ENCODE measurements at regions not wholly inside any gene's neighbourhood (a gene's known extent, or its start where the extent isn't known, plus 50 kb on each side); places are given as distances from the start of the nearest gene placed in this dataset.

GRCh38 chr21:38072489-38072888, 156.2 kb upstream of the KCNJ6 start:
- Mint-ChIP-seq H3K4me3 (no peak overlapping the region), H3K27ac (no peak overlapping the region), H3K4me1 (no peaks in the 10 kb centered on the region), H3K9me3 (peaks cover 2 to 5% of the 10 kb centered on the region in 2 donors), H3K36me3 (no peaks in the 10 kb centered on the region), H3K27me3 (ENCODE audit: low read depth in 2 of 2) (peaks cover 11 to 18% of the 10 kb centered on the region in 2 donors)
- H3K4me3 ChIP-seq (ENCODE audit: low read length), result no peak overlapping the region
- H3K36me3 ChIP-seq (ENCODE audit: control insufficient read depth, insufficient read depth, low read length), result no peaks in the 10 kb centered on the region
- 69% methylated on average over 3 of the region's 3 CpGs for WGBS (ENCODE audit: insufficient coverage)
- intact Hi-C loops (cut with micrococcal nuclease), result no loop called here
- no peaks in the 10 kb centered on the region for H3K4me1 ChIP-seq (ENCODE audit: control insufficient read depth, insufficient read depth, low read length)
- ATAC-seq (no peak), DNase-seq (no peak)
- H3K27me3 ChIP-seq (ENCODE audit: control insufficient read depth, insufficient read depth, low read length), result no peaks in the 10 kb centered on the region
- H3K9me3 ChIP-seq (ENCODE audit: control insufficient read depth, insufficient read depth, low read length), result no peaks in the 10 kb centered on the region
- no peak for TF ChIP-seq CTCF (IDR thresholded peaks at IDR 0.05)
- H3K27ac ChIP-seq (ENCODE audit: low read length), result no peak overlapping the region

GRCh38 chr21:38075833-38076587, 159.8 kb upstream of the KCNJ6 start:
- H3K9me3 Mint-ChIP-seq, result peaks cover 0 to 3% of the 10 kb centered on the region in 2 donors
- Histone ChIP-seq H3K36me3 (ENCODE audit: control insufficient read depth, insufficient read depth, low read length) (no peaks in the 10 kb centered on the region), H3K4me1 (ENCODE audit: control insufficient read depth, insufficient read depth, low read length) (no peaks in the 10 kb centered on the region), H3K9me3 (ENCODE audit: control insufficient read depth, insufficient read depth, low read length) (no peaks in the 10 kb centered on the region), H3K27me3 (ENCODE audit: control insufficient read depth, insufficient read depth, low read length) (no peaks in the 10 kb centered on the region), H3K4me3 (ENCODE audit: low read length) (no peak overlapping the region), H3K27ac (ENCODE audit: low read length) (no peak overlapping the region)
- intact Hi-C loops (cut with micrococcal nuclease), result no loop called here
- ATAC-seq (no peak), DNase-seq (no peak)
- no peak overlapping the region for H3K4me3 Mint-ChIP-seq
- no peak overlapping the region for H3K27ac Mint-ChIP-seq
- no peaks in the 10 kb centered on the region for H3K36me3 Mint-ChIP-seq
- peaks cover 6 to 18% of the 10 kb centered on the region in 2 donors for H3K27me3 Mint-ChIP-seq (ENCODE audit: low read depth in 2 of 2)
- no peaks in the 10 kb centered on the region for H3K4me1 Mint-ChIP-seq
- TF ChIP-seq CTCF (IDR thresholded peaks at IDR 0.05), result no peak
- WGBS (ENCODE audit: insufficient coverage), result 87% methylated on average over 13 of the region's 13 CpGs

GRCh38 chr21:38077569-38077968, 161.3 kb upstream of the KCNJ6 start:
- WGBS (ENCODE audit: insufficient coverage), result 95% methylated on average over 4 of the region's 5 CpGs
- Histone ChIP-seq H3K36me3 (ENCODE audit: control insufficient read depth, insufficient read depth, low read length) (no peaks in the 10 kb centered on the region), H3K27ac (ENCODE audit: low read length) (no peak overlapping the region), H3K27me3 (ENCODE audit: control insufficient read depth, insufficient read depth, low read length) (no peaks in the 10 kb centered on the region), H3K9me3 (ENCODE audit: control insufficient read depth, insufficient read depth, low read length) (no peaks in the 10 kb centered on the region), H3K4me1 (ENCODE audit: control insufficient read depth, insufficient read depth, low read length) (no peaks in the 10 kb centered on the region), H3K4me3 (ENCODE audit: low read length) (no peak overlapping the region)
- H3K4me1 Mint-ChIP-seq, result no peaks in the 10 kb centered on the region
- intact Hi-C loops (cut with micrococcal nuclease), result no loop called here
- no peak overlapping the region for H3K27ac Mint-ChIP-seq
- DNase-seq (no peak), ATAC-seq (no peak)
- H3K27me3 Mint-ChIP-seq (ENCODE audit: low read depth in 2 of 2), result peaks cover 6 to 15% of the 10 kb centered on the region in 2 donors
- no peak overlapping the region for H3K4me3 Mint-ChIP-seq
- TF ChIP-seq CTCF (IDR thresholded peaks at IDR 0.05), result no peak
- no peaks in the 10 kb centered on the region for H3K36me3 Mint-ChIP-seq
- H3K9me3 Mint-ChIP-seq, result peaks cover 0 to 3% of the 10 kb centered on the region in 2 donors

- Histone ChIP-seq H3K27me3 (ENCODE audit: control insufficient read depth, insufficient read depth, low read length) (no peaks in the 10 kb centered on the region), H3K4me1 (ENCODE audit: control insufficient read depth, insufficient read depth, low read length) (no peaks in the 10 kb centered on the region), H3K36me3 (ENCODE audit: control insufficient read depth, insufficient read depth, low read length) (no peaks in the 10 kb centered on the region), H3K27ac (ENCODE audit: low read length) (no peak overlapping the region), H3K4me3 (ENCODE audit: low read length) (no peak overlapping the region), H3K9me3 (ENCODE audit: control insufficient read depth, insufficient read depth, low read length) (no peaks in the 10 kb centered on the region)
- H3K27ac Mint-ChIP-seq, result no peak overlapping the region
- no peak overlapping the region for H3K4me3 Mint-ChIP-seq
- no peaks in the 10 kb centered on the region for H3K36me3 Mint-ChIP-seq
- WGBS (ENCODE audit: insufficient coverage), result 83% methylated on average over 10 of the region's 10 CpGs
- H3K9me3 Mint-ChIP-seq, result no peaks in the 10 kb centered on the region
- no peak for TF ChIP-seq CTCF (IDR thresholded peaks at IDR 0.05)
- DNase-seq (no peak), ATAC-seq (no peak)
- intact Hi-C loops (cut with micrococcal nuclease), result no loop called here
- H3K4me1 Mint-ChIP-seq, result no peaks in the 10 kb centered on the region
- H3K27me3 Mint-ChIP-seq (ENCODE audit: low read depth in 2 of 2), result peaks cover 2 to 4% of the 10 kb centered on the region in 2 donors
Measured at GRCh38 chr21:38080888-38081287, 164.6 kb upstream of the KCNJ6 start.

Data from natural killer cell (primary cell).